DND-41 (cell line): ENCODE measurements at regions not wholly inside any gene's neighbourhood (a gene's known extent, or its start where the extent isn't known, plus 50 kb on each side); places are given as distances from the start of the nearest gene placed in this dataset.
A peak's percentile ranks its signal among the peaks of the same experiment; 100 is the strongest.

Experiments used
- ATAC-seq: fragments of 200-7000 bp; cut with Tn5 transposase; 3 replicates; pipeline ENCODE4 v1.9.1; 2021; ENCODE audit warnings: low read depth; ENCODE audit not compliant: insufficient read depth
- DNase-seq: peaks from one replicate; pipeline ENCODE4 v3.0.0-alpha.2; 2020
- H2AFZ ChIP-seq: 2 replicates; pipeline ENCODE4 v1.6.0; 2012; ENCODE audit warnings: low read depth, low read length
- H3K27ac ChIP-seq: 2 replicates; pipeline ENCODE4 v1.5.1; 2012; ENCODE audit warnings: low read length, inconsistent platforms
- H3K27me3 ChIP-seq: fragments of 200-600 bp; sonication (generic); 2 replicates; pipeline ENCODE4 v1.6.0; 2012; ENCODE audit warnings: low read length, mild to moderate bottlenecking, inconsistent platforms; ENCODE audit not compliant: insufficient read depth, poor library complexity
- H3K36me3 ChIP-seq: 2 replicates; pipeline ENCODE4 v1.5.1; 2012; ENCODE audit warnings: low read length, inconsistent platforms; ENCODE audit not compliant: insufficient read depth
- H3K4me1 ChIP-seq: 2 replicates; pipeline ENCODE4 v1.5.1; 2012; ENCODE audit warnings: mild to moderate bottlenecking, low read length; ENCODE audit not compliant: insufficient read depth
- H3K4me2 ChIP-seq: 2 replicates; pipeline ENCODE4 v1.6.0; 2012; ENCODE audit warnings: mild to moderate bottlenecking, moderate library complexity, low read length, inconsistent platforms; ENCODE audit not compliant: insufficient read depth
- H3K4me3 ChIP-seq, 2 experiments: fragments of 200-600 bp in 1 of 2; shearing (Covaris generic) in 1 of 2; 2 replicates each; pipeline ENCODE4 v1.5.1; 2012 to 2016; ENCODE audit warnings: inconsistent platforms in 2 of 2, low read length in 2 of 2, mild to moderate bottlenecking in 2 of 2, low read depth in 1 of 2, moderate library complexity in 1 of 2
- H3K79me2 ChIP-seq: 2 replicates; pipeline ENCODE4 v1.6.0; 2012; ENCODE audit warnings: low read length, inconsistent platforms; ENCODE audit not compliant: insufficient read depth
- H3K9ac ChIP-seq: 2 replicates; pipeline ENCODE4 v1.6.0; 2012; ENCODE audit warnings: low read depth, mild to moderate bottlenecking, inconsistent platforms, low read length, moderate library complexity
- H3K9me3 ChIP-seq: 2 replicates; pipeline ENCODE4 v1.5.1; 2012; ENCODE audit warnings: low read length, moderate library complexity, mild to moderate bottlenecking, inconsistent platforms; ENCODE audit not compliant: insufficient read depth, severe bottlenecking
- H4K20me1 ChIP-seq: 2 replicates; pipeline ENCODE4 v1.6.0; 2012; ENCODE audit warnings: low read length; ENCODE audit not compliant: insufficient read depth
- EZH2 ChIP-seq: IDR thresholded peaks from 3 replicates; pipeline ENCODE4 v1.6.1; 2012; ENCODE audit warnings: borderline replicate concordance, low read depth, mild to moderate bottlenecking, moderate library complexity, low read length, inconsistent platforms; ENCODE audit not compliant: severe bottlenecking
- TF ChIP-seq, protein P1 (sequence below): IDR thresholded peaks from 2 replicates; pipeline ENCODE4 v1.5.1; 2012; ENCODE audit warnings: borderline replicate concordance, low read length, moderate library complexity, mild to moderate bottlenecking; ENCODE audit not compliant: poor library complexity, severe bottlenecking; ENCODE audit errors: extremely low read depth

DNA sequence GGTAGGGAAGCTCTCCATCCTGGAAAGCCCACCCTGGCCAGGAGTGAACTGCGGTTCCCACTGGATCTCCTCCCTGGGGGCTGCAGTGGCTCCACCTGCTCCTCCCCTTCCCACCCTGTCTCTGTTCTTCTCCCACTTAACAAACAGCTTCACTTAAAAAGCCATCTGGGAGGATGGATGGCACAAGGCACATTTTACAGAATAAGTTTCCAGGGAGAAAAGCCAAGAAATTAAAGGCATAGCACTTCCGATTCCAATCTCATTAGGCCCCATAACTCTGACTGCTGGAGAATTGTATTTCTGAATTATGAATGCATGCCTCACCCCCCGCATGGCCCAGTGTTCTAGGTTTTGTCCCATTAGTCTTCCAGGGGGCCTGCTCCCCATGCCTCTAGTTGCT lies 718.3 kb downstream of the PTPRU start:
- Histone ChIP-seq H2AFZ (no peak overlapping the region), H3K79me2 (no peaks in the 10 kb centered on the region), H3K4me3 (no peak overlapping the region), H3K4me1 (no peaks in the 10 kb centered on the region), H3K27me3 (no peaks in the 10 kb centered on the region), H4K20me1 (peaks cover 3% of the 10 kb centered on the region; the same call in 1 of the 2 replicates), H3K9me3 (no peaks in the 10 kb centered on the region), H3K27ac (no peak overlapping the region), H3K4me2 (no peak overlapping the region), H3K36me3 (no peaks in the 10 kb centered on the region), H3K9ac (no peak overlapping the region)
- DNase-seq (no peak), ATAC-seq (no peak)
- TF ChIP-seq, protein P1, sequence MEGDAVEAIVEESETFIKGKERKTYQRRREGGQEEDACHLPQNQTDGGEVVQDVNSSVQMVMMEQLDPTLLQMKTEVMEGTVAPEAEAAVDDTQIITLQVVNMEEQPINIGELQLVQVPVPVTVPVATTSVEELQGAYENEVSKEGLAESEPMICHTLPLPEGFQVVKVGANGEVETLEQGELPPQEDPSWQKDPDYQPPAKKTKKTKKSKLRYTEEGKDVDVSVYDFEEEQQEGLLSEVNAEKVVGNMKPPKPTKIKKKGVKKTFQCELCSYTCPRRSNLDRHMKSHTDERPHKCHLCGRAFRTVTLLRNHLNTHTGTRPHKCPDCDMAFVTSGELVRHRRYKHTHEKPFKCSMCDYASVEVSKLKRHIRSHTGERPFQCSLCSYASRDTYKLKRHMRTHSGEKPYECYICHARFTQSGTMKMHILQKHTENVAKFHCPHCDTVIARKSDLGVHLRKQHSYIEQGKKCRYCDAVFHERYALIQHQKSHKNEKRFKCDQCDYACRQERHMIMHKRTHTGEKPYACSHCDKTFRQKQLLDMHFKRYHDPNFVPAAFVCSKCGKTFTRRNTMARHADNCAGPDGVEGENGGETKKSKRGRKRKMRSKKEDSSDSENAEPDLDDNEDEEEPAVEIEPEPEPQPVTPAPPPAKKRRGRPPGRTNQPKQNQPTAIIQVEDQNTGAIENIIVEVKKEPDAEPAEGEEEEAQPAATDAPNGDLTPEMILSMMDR: no peak
- no peak for TF ChIP-seq EZH2

DNA sequence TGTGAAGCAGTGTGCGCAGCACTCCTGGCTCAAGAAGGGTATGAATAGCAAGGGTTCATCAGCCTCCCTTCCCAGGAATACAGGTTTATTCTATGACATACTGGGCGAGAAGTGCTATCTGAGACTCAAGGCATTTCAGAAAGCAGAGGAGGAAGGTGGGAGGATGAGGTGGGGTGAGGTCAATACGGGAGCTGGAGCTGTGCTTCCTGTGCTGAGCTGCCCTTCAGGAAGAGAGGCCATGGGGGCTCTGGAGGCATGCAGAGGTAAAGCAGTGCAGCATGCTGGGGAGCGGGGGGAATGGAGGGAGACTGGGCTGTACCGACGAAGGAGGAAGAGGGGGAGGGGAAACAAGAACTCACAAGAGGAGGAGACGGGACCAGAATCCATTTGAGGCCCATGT lies 717.6 kb downstream of the PTPRU start:
- no peak overlapping the region for H3K4me3 ChIP-seq
- H3K27ac ChIP-seq: no peak overlapping the region
- TF ChIP-seq, protein P1: no peak
- TF ChIP-seq EZH2: no peak
- H3K4me2 ChIP-seq: no peak overlapping the region
- DNase-seq (no peak), ATAC-seq (no peak)
- H3K27me3 ChIP-seq: no peaks in the 10 kb centered on the region
- H2AFZ ChIP-seq: no peak overlapping the region
- no peaks in the 10 kb centered on the region for H3K9me3 ChIP-seq
- H3K4me1 ChIP-seq: no peaks in the 10 kb centered on the region
- H3K36me3 ChIP-seq: no peaks in the 10 kb centered on the region
- peaks cover 3% of the 10 kb centered on the region; the same call in 1 of the 2 replicates for H4K20me1 ChIP-seq
- no peak overlapping the region for H3K9ac ChIP-seq
- no peaks in the 10 kb centered on the region for H3K79me2 ChIP-seq

DNA sequence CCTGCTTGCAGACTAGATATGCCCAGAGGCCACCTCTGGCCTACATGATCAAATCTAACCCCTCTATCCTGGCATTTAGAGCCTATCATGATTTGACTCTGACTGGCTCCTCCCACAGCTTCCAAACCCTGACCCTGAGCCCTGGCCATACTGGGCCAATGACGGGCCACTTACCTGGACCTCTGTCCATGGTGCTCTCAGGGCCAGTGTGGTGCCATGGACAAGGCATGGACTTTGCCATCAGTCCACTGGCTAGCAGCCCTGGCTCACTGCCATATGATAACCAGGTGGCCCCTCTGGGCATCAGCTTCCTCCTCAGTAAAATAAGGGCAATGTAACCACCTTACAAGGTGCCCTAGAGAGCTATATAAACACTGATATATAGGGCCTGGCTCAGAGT lies 713.4 kb downstream of the PTPRU start:
- H3K4me1 ChIP-seq: no peaks in the 10 kb centered on the region
- H3K27ac ChIP-seq: no peak overlapping the region
- H3K36me3 ChIP-seq: no peaks in the 10 kb centered on the region
- no peak for ATAC-seq
- no peaks in the 10 kb centered on the region for H3K27me3 ChIP-seq
- no peaks in the 10 kb centered on the region for H3K9me3 ChIP-seq
- TF ChIP-seq, protein P1: no peak
- H3K9ac ChIP-seq: no peak overlapping the region
- DNase-seq: no peak
- no peak overlapping the region for H3K4me3 ChIP-seq
- no peaks in the 10 kb centered on the region for H3K79me2 ChIP-seq
- H4K20me1 ChIP-seq: no peaks in the 10 kb centered on the region
- H3K4me2 ChIP-seq: no peak overlapping the region
- no peak overlapping the region for H2AFZ ChIP-seq

DNA sequence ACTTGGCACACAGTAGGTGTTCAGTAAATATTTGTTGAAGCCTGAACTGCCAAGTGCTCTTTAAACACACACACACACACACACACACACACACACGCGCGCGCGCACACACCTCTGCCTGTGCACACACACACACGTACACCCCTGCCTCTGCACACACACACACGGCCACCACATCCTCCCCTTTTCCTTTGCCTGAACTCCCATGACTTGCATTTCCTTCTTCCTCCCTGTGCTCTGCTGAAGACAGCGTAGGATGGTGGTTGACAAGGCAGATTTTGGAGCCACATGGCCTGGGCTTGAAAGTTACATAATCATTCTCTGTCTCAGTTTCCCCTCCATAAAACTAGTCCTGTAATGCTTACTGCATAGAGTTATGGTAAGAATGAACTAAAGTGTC lies 712.3 kb downstream of the PTPRU start:
- no peaks in the 10 kb centered on the region for H3K27me3 ChIP-seq
- no peaks in the 10 kb centered on the region for H3K79me2 ChIP-seq
- no peaks in the 10 kb centered on the region for H4K20me1 ChIP-seq
- no peaks in the 10 kb centered on the region for H3K4me1 ChIP-seq
- H3K4me2 ChIP-seq: no peak overlapping the region
- H3K4me3 ChIP-seq: no peak overlapping the region
- no peak overlapping the region for H3K9ac ChIP-seq
- H3K27ac ChIP-seq: no peak overlapping the region
- no peak overlapping the region for H2AFZ ChIP-seq
- DNase-seq: peak; percentile 5
- no peaks in the 10 kb centered on the region for H3K36me3 ChIP-seq
- TF ChIP-seq, protein P1: no peak
- TF ChIP-seq EZH2: no peak
- no peak for ATAC-seq
- H3K9me3 ChIP-seq: no peaks in the 10 kb centered on the region
